Right lobe of liver (tissue), 4 donors: ENCODE measurements at regions not wholly inside any gene's neighbourhood (a gene's known extent, or its start where the extent isn't known, plus 50 kb on each side); places are given as distances from the start of the nearest gene placed in this dataset.

Experiments used
- POLR2A ChIP-seq: fragments of 450-650 bp; IDR thresholded peaks from one replicate; pipeline ENCODE4 v1.6.1; 2017; ENCODE audit warnings: antibody characterized with exemption, mild to moderate bottlenecking
- TF ChIP-seq, protein P1 (sequence below), 4 donors: fragments of 200-600 bp in 3 of 4; fragments of 450-650 bp in 1 of 4; IDR thresholded peaks; one replicate each; pipeline versions ENCODE4 v1.5.1 to v1.8.0; 2016 to 2022; ENCODE audit warnings: antibody characterized with exemption in 4 of 4, mild to moderate bottlenecking in 2 of 4
- donor health status: DM: no; HTN: no; CAD: no.
- donor health status: DM: no; HTN: no; CAD: no.
- donor health status: DM: no; HTN: yes; CAD: no.

GRCh38 chr12:24560192-24560775 lies 388.6 kb downstream of the BCAT1 start:
- TF ChIP-seq, protein P1, sequence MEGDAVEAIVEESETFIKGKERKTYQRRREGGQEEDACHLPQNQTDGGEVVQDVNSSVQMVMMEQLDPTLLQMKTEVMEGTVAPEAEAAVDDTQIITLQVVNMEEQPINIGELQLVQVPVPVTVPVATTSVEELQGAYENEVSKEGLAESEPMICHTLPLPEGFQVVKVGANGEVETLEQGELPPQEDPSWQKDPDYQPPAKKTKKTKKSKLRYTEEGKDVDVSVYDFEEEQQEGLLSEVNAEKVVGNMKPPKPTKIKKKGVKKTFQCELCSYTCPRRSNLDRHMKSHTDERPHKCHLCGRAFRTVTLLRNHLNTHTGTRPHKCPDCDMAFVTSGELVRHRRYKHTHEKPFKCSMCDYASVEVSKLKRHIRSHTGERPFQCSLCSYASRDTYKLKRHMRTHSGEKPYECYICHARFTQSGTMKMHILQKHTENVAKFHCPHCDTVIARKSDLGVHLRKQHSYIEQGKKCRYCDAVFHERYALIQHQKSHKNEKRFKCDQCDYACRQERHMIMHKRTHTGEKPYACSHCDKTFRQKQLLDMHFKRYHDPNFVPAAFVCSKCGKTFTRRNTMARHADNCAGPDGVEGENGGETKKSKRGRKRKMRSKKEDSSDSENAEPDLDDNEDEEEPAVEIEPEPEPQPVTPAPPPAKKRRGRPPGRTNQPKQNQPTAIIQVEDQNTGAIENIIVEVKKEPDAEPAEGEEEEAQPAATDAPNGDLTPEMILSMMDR (IDR thresholded peaks at IDR 0.05): no peak
- TF ChIP-seq POLR2A: no peak
